ENCODE measurements at regions not wholly inside any gene's neighbourhood (a gene's known extent, or its start where the extent isn't known, plus 50 kb on each side); places are given as distances from the start of the nearest gene placed in this dataset.

- Mint-ChIP-seq H3K9me3 (no peaks in the 10 kb centered on the region), H3K27ac (no peak overlapping the region), H3K27me3 (ENCODE audit: low read depth) (no peaks in the 10 kb centered on the region), H3K36me3 (no peaks in the 10 kb centered on the region), H3K4me1 (peaks cover 22% of the 10 kb centered on the region), H3K4me3 (no peak overlapping the region)
- DNase-seq (ENCODE audit: low spot score in 2 of 2, unreplicated experiment in 2 of 2): no peak
- TF ChIP-seq CTCF (IDR thresholded peaks at IDR 0.05; ENCODE audit: unreplicated experiment): no peak
Measured at GRCh38 chr14:51445001-51445390, 204.9 kb downstream of the TMX1 start.

GRCh38 chr14:51446771-51447170, 204.9 kb upstream of the FRMD6 start:
- Mint-ChIP-seq H3K27ac (no peak overlapping the region), H3K9me3 (no peaks in the 10 kb centered on the region), H3K27me3 (ENCODE audit: low read depth) (no peaks in the 10 kb centered on the region), H3K4me1 (peaks cover 22% of the 10 kb centered on the region), H3K4me3 (no peak overlapping the region), H3K36me3 (no peaks in the 10 kb centered on the region)
- TF ChIP-seq CTCF (IDR thresholded peaks at IDR 0.05; ENCODE audit: unreplicated experiment): no peak
- DNase-seq (ENCODE audit: low spot score in 2 of 2, unreplicated experiment in 2 of 2): no peak

GRCh38 chr14:51447411-51447810, 204.3 kb upstream of the FRMD6 start:
- DNase-seq (ENCODE audit: low spot score in 2 of 2, unreplicated experiment in 2 of 2): no peak
- Mint-ChIP-seq H3K27ac (no peak overlapping the region), H3K4me1 (peaks cover 16% of the 10 kb centered on the region), H3K4me3 (no peak overlapping the region), H3K9me3 (no peaks in the 10 kb centered on the region), H3K27me3 (ENCODE audit: low read depth) (no peaks in the 10 kb centered on the region), H3K36me3 (no peaks in the 10 kb centered on the region)
- no peak for TF ChIP-seq CTCF (IDR thresholded peaks at IDR 0.05; ENCODE audit: unreplicated experiment)

- TF ChIP-seq CTCF (IDR thresholded peaks at IDR 0.05; ENCODE audit: unreplicated experiment): no peak
- DNase-seq (ENCODE audit: low spot score in 2 of 2, unreplicated experiment in 2 of 2): no peak
- Mint-ChIP-seq H3K4me1 (peaks cover 6% of the 10 kb centered on the region), H3K9me3 (no peaks in the 10 kb centered on the region), H3K27ac (no peak overlapping the region), H3K4me3 (no peak overlapping the region), H3K27me3 (ENCODE audit: low read depth) (no peaks in the 10 kb centered on the region), H3K36me3 (no peaks in the 10 kb centered on the region)
Measured at GRCh38 chr14:51448831-51449670, 202.7 kb upstream of the FRMD6 start.

- Mint-ChIP-seq H3K9me3 (no peaks in the 10 kb centered on the region), H3K27me3 (ENCODE audit: low read depth) (no peaks in the 10 kb centered on the region), H3K36me3 (no peaks in the 10 kb centered on the region), H3K4me1 (peaks cover 6% of the 10 kb centered on the region), H3K4me3 (no peak overlapping the region), H3K27ac (no peak overlapping the region)
- no peak for TF ChIP-seq CTCF (IDR thresholded peaks at IDR 0.05; ENCODE audit: unreplicated experiment)
- DNase-seq (ENCODE audit: low spot score in 2 of 2, unreplicated experiment in 2 of 2): no peak
Measured at GRCh38 chr14:51449681-51450080, 202.0 kb upstream of the FRMD6 start.
